GM21786 (cell line): ENCODE measurements at regions not wholly inside any gene's neighbourhood (a gene's known extent, or its start where the extent isn't known, plus 50 kb on each side); places are given as distances from the start of the nearest gene placed in this dataset.
"Not testable (repeated sequence)": the region's sequence is repeated elsewhere in the genome, so short reads cannot be mapped to it uniquely, and the experiment has no call there.

Source experiments
- ATAC-seq: cut with Tn5 transposase; IDR thresholded peaks from one replicate; pipeline ENCODE4 v1.9.1; 2021; ENCODE audit not compliant: unreplicated experiment

DNA sequence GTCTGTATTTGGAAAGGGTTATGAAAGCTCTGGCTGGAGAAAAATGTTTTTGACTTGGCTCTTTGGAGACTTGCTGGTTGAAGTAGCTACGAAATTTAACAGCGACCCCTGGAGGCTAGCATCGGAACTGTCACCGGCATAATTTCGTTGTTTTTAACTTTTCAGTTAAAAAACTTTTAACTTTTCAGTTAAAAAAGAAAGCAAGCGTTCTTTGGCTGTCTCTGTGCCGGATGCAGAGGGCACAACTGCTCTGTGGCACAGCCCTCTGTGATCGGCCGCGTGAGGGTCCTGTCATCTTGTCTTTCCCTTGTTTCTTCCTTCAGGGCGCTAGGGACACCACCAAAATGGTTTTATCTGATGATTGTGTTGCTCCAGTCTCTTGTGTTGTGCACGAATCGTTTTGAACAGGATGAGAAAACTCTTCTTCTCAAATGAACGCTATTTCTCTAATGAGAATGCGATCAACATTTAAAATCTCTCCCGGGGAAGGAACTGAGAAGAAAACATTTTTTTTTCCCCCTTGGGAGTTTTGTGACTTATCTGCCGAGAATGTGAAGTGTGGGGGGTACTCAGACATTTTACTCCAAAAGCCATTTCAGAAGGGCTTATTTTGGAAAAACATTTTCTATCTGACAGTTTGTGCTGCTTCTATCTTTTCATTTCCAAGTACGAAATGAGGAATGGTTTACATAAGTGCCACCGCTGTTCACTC, 57.1 kb downstream of the ADCYAP1 start:
- no peak for ATAC-seq

DNA sequence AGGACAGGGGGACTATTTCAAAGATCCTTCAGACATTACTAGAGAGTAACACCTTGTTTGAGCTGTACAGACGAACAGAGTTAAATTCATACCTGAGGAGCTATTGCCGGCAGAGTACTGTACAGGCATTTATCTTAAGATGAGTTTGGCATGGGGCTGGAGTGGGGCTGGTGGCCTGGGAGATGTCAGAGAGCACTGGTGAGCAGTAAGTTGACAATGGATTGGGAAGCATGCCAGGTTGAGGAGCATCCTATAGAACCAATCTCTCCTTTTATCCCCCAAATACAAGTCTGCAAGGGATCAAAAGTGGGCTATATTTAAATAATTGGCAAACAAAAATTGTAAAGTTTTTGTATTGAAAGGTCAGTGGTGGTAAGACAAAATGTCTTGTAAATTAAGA, 58.6 kb downstream of the ADCYAP1 start:
- no peak for ATAC-seq

DNA sequence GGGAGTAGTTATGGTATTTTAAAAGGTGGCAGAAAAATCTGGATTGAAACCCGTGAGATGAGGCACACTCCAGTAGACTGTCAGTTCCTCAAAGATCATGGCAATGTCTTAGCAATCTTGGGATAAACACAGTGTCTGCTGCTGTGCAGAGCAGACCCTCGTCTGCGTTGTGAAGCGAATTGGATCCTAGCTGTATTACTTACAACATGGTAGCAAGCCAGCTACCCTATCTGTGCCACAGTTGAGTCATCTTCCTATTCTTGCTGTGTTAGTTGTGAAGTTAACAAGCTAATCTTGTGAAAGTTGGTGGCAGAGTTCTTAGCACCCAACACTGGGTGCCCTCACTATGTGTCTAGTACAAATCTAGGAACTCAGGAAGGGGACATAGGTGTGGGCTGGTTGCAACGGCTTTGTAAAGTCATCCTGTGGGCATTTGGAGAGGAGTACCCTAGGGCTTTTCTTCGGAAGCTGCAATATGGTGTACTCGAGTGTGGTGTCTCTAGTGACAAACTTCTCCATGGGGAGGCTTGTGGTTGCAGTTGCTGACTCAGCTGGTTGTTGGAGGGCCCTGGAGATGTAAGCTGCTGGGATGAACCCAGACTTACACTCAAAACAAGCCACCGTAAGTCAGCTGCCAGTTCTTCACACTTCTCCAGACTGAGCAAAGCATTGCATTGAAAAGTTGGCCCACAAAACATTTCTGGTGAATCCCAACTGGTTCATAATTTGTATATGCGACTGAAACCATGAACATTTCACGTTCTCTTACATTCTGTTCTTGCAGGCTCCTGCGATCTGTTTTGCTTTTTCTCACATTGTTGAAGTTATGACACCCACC, 61.5 kb downstream of the ADCYAP1 start:
- no peak for ATAC-seq

DNA sequence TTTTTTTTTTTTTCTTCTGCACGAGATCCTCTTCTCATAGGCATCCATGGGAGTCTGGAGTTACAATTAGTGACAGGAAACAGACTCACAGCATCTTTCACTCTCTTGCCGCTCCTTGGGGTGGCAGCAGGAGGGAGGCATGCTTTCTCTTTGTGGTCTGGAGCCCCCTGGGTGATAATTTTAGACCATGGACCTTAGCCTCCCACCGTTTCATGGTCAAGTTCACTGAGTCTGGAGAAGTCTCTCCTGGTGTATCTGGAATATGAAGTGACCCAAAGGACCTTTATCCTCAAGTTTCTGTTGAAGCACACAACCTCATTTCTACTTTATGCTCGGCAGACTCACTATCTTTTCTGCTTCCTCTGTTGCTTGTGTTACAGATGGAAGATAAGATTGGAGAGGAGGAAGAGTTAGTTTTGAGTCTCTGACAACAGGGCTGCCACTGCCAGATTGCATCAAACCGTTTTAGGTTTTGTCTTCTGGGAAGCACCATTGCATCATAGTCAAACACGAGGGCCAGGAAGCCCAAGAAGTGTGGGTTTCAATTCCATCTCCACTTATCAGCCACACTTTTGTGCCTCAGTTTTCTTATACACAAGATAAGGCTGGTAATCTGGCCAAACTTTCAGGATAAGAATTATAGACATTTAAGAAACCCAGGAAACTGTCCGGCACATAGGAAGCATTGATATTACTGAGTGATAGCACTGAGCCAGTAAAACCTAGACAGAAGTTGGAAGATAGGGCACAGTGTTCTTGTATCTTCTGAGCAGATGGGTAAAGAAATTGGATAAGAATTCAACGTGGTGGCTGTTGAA, 62.3 kb downstream of the ADCYAP1 start:
- ATAC-seq = no peak

DNA sequence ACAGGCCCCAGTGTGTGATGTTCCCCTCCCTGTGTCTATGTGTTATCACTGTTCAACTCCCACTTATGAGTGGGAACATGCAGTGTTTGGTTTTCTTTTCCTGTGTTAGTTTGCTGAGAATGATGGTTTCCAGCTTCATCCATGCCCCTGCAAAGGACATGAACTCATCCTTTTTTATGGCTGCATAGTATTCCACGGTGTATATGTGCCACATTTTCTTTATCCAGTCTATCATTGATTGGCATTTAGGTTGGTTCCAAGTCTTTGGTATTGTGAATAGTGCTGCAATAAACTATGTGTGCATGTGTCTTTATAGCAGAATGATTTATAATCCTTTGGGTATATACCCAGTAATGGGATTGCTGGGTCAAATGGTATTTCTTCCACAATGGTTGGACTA, 64.2 kb downstream of the ADCYAP1 start:
- ATAC-seq = not testable (repeated sequence)

DNA sequence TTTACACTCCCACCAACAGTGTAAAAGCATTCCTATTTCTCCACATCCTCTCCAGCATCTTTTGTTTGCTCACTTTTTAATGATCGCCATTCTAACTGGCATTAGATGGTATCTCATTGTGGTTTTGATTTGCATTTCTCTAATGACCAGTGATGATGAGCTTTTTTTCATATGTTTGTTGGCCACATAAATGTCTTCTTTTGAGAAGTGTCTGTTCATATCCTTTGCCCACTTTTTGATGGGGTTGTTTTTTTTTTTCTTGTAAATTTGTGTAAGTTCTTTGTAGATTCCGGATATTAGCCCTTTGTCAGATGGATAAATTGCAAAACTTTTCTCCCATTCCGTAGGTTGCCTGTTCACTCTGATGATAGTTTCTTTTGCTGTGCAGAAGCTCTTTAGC, 64.6 kb downstream of the ADCYAP1 start:
- not testable (repeated sequence) for ATAC-seq

DNA sequence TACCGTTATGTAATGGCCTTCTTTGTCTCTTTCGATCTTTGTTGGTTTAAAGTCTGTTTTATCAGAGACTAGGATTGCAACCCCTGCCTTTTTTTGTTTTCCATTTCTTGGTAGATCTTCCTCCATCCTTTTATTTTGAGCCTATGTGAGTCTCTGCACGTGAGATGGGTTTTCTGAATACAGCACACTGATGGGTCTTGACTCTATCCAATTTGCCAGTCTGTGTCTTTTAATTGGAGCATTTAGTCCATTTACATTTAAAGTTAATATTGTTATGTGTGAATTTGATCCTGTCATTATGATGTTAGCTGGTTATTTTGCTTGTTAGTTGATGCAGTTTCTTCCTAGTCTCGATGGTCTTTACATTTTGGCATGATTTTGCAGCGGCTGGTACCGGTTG, 69.9 kb downstream of the ADCYAP1 start:
- ATAC-seq = not testable (repeated sequence)

DNA sequence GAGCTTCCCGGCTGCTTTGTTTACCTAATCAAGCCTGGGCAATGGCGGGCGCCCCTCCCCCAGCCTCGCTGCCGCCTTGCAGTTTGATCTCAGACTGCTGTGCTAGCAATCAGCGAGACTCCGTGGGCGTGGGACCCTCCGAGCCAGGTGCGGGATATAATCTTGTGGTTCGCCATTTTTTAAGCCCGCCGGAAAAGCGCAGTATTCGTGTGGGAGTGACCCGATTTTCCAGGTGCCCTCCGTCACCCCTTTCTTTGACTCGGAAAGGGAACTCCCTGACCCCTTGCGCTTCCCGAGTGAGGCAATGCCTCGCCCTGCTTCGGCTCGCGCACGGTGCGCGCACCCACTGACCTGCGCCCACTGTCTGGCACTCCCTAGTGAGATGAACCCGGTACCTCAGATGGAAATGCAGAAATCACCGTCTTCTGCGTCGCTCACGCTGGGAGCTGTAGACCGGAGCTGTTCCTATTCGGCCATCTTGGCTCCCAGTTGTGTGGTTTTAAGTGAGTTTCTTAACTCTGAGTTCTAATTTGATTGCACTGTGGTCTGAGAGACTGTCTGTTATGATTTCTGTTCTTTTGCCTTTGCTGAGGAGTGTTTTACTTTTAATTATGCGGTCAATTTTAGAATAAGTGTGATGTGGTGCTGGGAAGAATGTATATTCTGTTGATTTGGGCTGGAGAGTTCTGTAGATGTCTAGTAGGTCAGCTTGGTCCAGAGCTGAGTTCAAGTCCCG, 71.9 kb downstream of the ADCYAP1 start:
- not testable (repeated sequence) for ATAC-seq

DNA sequence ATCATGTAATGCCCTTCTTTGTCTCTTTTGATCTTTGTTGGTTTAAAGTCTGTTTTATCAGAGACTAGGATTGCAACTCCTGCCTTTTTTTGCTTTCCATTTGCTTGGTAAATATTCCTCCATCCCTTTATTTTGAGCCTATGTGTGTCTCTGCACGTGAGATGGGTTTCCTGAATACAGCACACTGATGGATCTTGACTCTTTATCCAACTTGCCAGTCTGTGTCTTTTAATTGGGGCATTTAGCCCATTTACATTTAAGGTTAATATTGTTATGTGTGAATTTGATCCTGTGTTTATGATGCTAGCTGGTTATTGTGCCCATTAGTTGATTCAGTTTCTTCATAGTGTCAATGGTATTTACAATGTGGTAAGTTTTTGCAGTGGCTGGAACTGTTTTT, 72.7 kb downstream of the ADCYAP1 start:
- ATAC-seq = not testable (repeated sequence)

DNA sequence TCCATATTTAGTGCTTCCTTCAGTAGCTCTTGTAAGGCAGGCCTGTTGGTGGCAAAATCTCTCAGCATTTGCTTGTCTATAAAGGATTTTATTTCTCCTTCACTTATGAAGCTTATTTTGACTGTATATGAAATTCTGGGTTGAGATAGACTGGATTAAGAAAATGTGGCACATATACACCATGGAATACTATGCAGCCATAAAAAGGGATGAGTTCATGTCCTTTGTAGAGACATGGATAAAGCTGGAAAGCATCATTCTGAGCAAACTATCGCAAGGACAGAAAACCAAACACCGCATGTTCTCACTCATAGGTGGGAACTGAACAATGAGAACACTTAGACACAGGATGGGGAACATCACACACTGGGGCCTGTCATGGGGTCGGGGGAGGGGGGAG, 73.1 kb downstream of the ADCYAP1 start:
- not testable (repeated sequence) for ATAC-seq

DNA sequence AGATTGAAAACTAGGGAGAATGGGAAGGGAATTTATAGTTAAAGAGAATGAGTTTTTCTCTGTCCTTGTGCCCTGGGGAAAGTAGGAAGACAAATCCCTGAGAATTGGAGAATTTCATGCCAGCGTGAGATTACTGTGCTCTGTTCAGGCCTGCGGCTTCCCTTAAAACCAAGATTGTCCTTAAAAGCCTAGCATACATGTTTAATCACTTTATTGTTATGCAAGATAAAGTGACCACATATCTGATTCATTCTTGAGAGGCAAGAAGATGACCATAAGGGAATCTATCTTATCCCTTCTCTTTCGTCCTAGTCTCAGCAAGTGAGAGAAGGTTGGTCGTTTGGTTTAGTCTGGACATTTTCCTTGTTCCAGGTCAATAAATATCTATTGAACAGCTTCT, 75.9 kb downstream of the ADCYAP1 start:
- no peak for ATAC-seq

DNA sequence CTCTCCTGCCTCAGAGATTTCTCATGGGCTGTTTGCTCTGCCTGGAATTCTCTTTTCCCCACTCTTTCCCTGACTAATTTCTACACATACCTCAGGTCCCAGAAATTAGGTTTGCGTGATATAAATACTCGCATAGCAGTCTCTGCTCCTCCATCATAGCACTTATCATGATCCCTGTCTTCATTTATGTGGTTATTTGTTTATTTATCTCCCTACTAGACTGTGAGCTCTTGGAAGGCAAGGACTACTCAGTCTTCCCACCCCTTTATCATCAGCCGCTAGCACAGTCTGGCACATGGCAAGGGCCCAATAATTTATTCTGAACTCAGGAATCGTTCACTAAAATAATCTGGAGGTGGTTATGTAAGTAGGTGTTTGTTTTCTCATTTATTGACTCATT, 79.3 kb downstream of the ADCYAP1 start:
- no peak for ATAC-seq

DNA sequence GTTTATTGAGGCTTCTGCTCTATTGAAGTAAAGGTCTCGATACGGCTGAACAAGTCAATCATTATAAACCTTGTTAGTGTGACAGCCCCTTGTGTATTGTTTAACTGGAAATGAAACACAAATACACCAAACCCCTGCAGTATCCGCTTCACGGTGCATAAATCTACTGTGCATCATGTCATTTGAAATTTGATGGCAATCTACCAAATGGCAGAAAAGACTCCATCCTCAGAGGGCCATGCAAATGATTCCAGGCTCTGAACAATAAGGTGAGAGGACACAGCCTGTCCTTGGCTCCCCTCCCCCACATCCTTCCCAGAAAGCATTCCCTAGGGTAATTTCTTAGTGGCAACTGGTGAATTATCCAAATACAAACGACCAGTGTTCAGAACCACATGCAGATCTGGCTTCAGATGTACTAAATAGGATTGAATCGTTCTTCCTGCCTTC, 80.6 kb downstream of the ADCYAP1 start:
- no peak for ATAC-seq

DNA sequence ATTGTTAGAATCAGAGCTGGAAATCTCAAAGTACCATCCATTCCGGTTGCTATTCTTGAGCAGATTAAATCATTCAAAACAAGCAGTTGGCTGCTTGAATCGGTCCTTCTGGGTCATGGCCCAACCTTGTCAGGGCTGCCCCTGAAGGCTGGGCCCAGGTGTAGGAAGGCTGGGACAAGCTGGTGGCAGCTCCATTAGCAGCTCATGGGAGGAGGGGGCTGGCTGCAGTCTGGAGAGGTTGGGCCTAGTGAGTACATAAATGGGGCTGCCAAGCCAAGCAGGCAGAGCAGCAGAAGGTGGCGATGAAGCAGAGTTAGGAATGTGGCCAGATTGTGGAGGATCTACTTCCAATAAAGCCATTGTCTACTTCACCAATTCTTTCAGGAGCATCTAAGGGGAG, 81.4 kb downstream of the ADCYAP1 start:
- no peak for ATAC-seq

DNA sequence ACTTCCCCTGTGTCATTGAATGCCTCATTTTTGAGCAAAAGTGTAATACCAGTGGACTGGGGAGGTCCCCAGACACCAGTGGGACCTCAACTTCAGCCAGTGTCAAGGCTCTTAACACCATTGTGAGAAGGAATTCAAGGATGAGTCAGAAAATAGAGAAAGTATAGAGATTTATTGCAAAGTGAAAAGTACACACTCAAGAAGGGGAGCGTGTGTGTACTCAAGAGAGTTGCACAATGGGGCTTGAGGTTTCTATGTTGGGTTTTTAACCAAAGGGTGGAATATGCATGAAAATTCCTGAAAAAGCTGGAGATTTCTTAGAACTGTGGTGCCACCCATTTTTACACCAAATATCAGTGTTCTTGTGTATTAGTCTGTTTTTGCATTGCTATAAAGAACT, 81.9 kb downstream of the ADCYAP1 start:
- no peak for ATAC-seq

DNA sequence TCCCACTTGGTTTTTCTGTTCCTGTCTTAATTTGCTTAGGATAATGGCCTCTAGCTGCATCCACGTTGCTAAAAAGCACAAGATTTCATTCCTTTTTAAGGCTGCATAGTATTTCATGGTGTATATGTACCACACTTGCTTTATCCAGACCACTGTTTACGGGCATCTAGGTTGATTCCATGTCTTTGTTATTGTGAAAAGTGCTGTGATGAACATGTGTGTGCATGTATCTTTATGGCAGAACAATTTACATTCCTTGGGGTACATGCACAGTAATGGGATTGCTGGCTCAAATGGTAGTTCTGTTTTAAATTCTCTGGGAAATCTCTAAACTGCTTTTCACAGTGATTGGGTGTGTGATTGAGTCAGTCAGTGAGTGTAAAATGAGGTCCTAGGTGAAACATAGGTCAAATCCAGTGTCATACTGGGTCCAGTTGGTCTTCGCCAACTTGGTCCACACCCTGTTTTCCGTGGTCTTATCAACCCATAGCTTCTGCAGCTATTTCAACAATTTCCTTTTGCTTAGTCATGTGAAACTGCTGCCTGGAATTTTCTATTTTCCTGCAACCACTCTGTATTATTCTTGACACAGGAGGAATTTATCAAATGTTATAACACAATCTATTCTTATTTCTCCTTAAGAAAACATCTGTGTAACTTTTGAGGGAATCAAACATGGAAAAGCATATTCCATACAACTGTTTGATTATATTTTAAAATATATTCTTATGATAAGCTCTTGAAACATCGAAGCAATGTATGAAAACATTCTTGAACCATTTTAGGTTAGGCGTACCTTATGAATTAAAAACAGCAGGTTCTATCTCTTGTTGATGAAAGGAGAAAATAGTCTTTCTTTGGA, 82.9 kb downstream of the ADCYAP1 start:
- ATAC-seq = no peak

DNA sequence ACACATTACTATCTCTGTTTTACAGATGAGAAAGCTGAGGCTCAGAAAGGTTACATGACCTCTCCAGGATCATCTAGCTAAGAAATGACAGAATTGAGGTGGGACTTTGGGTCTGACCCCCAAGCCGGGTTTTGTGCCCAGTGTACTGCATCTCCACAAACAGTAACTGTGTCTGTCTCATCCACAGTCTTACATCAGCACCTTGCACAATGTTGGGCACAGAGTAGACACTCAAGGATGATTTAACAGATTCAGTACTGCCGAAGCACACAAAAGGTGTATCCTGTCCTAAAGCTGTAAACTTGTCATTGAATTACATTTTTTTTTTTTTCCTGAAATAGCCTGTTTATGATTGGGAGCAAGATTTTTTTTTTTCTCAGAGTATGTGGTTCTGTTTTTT, 84.8 kb downstream of the ADCYAP1 start:
- ATAC-seq = no peak

DNA sequence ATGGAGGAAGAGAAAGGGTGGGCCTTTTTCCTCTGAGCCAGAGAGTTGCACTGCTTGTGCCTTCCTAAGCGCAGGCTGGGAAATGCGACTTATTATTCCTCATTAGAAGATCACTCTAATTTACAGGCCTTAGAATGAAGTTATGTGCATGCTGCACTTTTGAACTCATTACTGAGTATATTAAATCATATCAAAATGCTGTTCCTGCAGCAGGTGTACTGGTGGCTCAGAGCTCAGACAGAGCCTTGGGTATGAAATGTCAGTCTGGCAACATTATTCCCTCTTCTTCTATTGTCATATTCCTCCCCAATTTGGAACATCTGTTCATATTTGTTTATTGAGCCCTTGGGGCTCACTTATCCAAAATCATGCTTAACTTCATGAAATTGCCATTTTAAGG, 85.5 kb downstream of the ADCYAP1 start:
- no peak for ATAC-seq

DNA sequence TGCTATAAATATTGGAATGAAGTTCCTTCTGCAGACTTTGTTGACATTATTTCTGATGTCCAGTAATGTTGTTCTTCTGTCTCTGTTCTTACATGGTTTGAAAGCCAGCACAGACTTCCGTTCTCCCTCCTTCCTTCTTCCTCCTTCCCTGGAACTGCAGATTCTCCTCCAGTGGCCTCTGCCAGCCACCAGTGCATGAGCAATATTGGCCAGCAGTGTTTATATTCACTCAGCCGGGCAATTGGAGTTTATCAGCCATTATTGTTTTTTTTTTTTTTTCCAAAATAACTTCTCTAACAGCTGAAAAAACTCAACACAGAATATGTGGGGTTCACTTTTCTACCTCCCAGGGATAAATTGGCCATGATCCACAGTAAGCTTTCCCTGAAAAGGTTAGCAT, 86.8 kb downstream of the ADCYAP1 start:
- ATAC-seq = no peak

DNA sequence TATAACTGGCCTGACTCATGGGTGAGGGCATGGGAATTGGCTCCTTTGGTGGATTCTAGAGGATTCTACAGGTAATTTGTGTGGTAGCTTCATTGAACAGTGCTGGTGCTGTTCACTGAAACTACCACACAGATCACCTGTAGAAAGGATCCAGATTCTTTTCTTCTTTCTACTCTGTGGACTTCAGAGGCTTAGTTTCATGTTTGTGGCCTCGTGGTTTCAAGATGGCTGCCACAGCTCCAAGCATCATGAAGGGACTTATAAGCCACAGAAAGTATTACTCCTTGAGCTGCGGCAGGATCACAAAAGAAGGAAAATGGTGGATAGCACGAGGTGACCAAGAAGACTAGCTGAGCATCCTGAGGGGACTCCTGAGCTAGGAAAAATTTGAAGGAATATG, 88.9 kb downstream of the ADCYAP1 start:
- ATAC-seq = no peak
